Testis (tissue), 2 donors: ENCODE measurements at regions not wholly inside any gene's neighbourhood (a gene's known extent, or its start where the extent isn't known, plus 50 kb on each side); places are given as distances from the start of the nearest gene placed in this dataset.

Experiments used
- DNase-seq: peaks from one replicate; pipeline ENCODE4 v3.0.0-alpha.2; 2019
- H3K27ac ChIP-seq, 2 donors: fragments of 200-600 bp; sonication (generic); one replicate each; pipeline ENCODE4 v1.5.1; 2019
- H3K27me3 ChIP-seq: fragments of 200-600 bp; sonication (generic); one replicate; pipeline ENCODE4 v1.5.1; 2019
- H3K36me3 ChIP-seq: fragments of 200-600 bp; sonication (generic); one replicate; pipeline ENCODE4 v1.5.1; 2017; ENCODE audit warnings: low read depth; ENCODE audit errors: missing control alignments
- H3K4me1 ChIP-seq: fragments of 200-600 bp; sonication (generic); one replicate; pipeline ENCODE4 v1.5.1; 2019
- H3K4me3 ChIP-seq, 2 donors: fragments of 200-600 bp; sonication (generic); one replicate each; pipeline ENCODE4 v1.5.1; 2017 to 2019
- H3K9me3 ChIP-seq: fragments of 200-600 bp; sonication (generic); one replicate; pipeline ENCODE4 v1.5.1; 2017
- POLR2A ChIP-seq: fragments of 450-650 bp; IDR thresholded peaks from one replicate; pipeline ENCODE4 v1.6.1; 2017; ENCODE audit warnings: antibody characterized with exemption, mild to moderate bottlenecking, moderate library complexity
- WGBS, 2 donors: methylation state at CpG; one replicate each; pipeline ENCODE4 v1.1.5; 2018; 5-methylcytosine and 5-hydroxymethylcytosine counted together
- intact Hi-C: fragments of 100-400 bp; cut with DNase I; formaldehyde crosslinking; loops from one replicate; pipeline ENCODE4 v1.15.1; 2023; ENCODE audit warnings: low total_unique reads
- TF ChIP-seq, protein P1 (sequence below), 3 experiments: fragments of 450-650 bp in 2 of 3; fragments of 200-600 bp in 1 of 3; sonication (generic) in 1 of 3; IDR thresholded peaks; one replicate each; pipeline ENCODE4 v1.5.1; 2016 to 2019; ENCODE audit warnings: antibody characterized with exemption in 3 of 3, mild to moderate bottlenecking in 2 of 3, moderate library complexity in 1 of 3

DNA sequence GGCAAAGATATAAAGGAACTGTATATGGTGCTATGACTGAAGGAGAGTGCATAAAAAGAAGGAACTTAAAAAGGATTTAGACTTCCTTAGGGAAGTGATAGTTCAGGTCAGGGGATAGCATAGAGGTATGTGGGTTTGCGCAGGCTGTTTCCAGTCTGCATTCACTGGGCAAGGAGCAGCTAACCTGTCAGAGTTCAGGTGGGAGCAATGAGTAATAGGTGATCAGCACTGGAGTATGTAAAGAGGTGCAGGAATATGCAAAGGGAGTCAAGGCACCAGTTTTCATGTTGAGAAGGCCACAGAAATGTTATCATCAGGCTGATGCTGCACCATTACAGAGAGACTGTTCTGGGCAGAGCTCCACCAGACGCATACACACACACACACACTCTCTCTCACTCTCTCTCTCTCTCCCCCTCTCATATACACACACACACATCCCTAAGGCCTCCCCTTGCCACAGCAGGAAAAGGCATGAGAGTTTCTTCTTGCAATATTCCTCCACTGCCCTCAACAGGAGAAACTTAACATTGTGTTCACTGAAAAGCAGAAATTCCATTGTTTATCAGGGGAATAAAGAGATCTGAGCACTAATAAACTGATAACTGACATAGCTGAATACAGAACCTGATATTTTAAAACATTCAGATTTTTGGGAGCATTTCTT, 256.4 kb upstream of the GRID2 start:
- no peaks in the 10 kb centered on the region for H3K36me3 ChIP-seq
- 53 to 63% methylated on average over 2 of the region's 2 CpGs for WGBS, 2 donors
- no peak overlapping the region for H3K27ac ChIP-seq
- no peaks in the 10 kb centered on the region for H3K4me1 ChIP-seq
- no peak for DNase-seq
- H3K9me3 ChIP-seq = no peaks in the 10 kb centered on the region
- no peak for TF ChIP-seq POLR2A
- TF ChIP-seq, protein P1, sequence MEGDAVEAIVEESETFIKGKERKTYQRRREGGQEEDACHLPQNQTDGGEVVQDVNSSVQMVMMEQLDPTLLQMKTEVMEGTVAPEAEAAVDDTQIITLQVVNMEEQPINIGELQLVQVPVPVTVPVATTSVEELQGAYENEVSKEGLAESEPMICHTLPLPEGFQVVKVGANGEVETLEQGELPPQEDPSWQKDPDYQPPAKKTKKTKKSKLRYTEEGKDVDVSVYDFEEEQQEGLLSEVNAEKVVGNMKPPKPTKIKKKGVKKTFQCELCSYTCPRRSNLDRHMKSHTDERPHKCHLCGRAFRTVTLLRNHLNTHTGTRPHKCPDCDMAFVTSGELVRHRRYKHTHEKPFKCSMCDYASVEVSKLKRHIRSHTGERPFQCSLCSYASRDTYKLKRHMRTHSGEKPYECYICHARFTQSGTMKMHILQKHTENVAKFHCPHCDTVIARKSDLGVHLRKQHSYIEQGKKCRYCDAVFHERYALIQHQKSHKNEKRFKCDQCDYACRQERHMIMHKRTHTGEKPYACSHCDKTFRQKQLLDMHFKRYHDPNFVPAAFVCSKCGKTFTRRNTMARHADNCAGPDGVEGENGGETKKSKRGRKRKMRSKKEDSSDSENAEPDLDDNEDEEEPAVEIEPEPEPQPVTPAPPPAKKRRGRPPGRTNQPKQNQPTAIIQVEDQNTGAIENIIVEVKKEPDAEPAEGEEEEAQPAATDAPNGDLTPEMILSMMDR (IDR thresholded peaks at IDR 0.05) = no peak
- no peak overlapping the region for H3K4me3 ChIP-seq
- no peaks in the 10 kb centered on the region for H3K27me3 ChIP-seq
- intact Hi-C loops = no loop called here

DNA sequence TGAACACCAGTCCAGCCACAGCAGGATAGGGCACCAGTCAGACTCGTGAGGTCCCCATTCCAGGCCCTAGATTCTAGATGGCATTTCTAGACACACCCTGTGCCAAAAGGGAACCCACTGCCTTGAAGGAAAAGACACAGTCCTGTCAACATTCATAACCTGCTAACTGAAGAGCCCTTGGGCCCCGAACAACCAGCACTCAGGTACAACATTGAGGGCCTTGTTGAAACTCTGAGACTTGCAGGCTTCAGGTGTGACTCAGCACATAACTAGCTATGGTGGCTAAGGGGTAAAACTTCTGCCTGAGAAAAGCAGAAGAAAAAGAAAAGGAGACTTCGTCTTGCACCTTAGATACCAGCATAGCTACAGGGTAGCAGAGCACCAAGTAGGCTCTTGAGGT, 252.9 kb upstream of the GRID2 start:
- Histone ChIP-seq H3K4me1 (no peaks in the 10 kb centered on the region), H3K4me3 (no peak overlapping the region), H3K27ac (no peak overlapping the region), H3K27me3 (no peaks in the 10 kb centered on the region), H3K36me3 (no peaks in the 10 kb centered on the region), H3K9me3 (peaks cover 2% of the 10 kb centered on the region)
- no peak for DNase-seq
- 90 to 95% methylated on average over 3 of the region's 3 CpGs for WGBS, 2 donors
- intact Hi-C loops = no loop called here
- TF ChIP-seq, protein P1 (IDR thresholded peaks at IDR 0.05) = no peak
- no peak for TF ChIP-seq POLR2A

DNA sequence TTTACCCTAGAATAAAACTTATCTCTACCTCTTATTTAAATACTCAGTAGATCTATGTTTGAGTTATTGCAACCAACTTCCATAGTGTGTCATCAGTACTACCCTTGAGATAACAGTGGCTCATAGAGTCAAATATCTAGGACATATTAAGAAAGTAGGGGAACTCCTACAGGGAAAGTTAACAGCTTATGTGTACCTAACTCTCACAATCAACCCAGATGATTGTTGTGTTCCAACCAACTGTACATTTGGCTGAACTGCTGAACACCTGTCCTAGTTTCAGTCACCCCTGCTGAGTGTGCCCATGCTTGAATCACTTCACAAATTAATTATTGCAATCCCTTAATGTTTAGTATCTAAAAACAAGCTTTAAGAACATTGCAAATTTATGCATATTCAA, 244.2 kb upstream of the GRID2 start:
- Histone ChIP-seq H3K27me3 (no peaks in the 10 kb centered on the region), H3K36me3 (no peaks in the 10 kb centered on the region), H3K4me3 (no peak overlapping the region), H3K4me1 (no peaks in the 10 kb centered on the region), H3K9me3 (no peaks in the 10 kb centered on the region), H3K27ac (no peak overlapping the region)
- TF ChIP-seq, protein P1 (IDR thresholded peaks at IDR 0.05) = no peak
- no peak for TF ChIP-seq POLR2A
- intact Hi-C loops = no loop called here
- DNase-seq = no peak

DNA sequence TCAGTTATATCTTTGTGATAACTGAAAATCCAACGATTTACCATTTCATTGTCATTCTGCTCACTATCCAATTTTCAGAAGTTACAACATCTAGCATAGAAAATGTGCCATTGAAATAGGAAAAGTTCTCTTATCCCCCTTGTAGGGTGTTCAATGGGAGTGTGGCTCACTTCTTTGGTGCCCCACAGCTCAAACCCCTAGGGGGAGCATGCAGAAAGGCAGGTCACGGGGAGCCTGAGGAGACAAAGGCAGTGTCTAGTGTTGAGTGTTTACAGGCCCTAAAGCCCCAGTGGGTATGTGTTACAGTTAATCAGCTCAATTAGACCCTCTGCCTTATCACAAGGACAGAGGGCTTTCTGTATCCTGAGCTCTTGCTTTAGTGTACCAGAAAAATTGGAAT, 243.4 kb upstream of the GRID2 start:
- Histone ChIP-seq H3K27me3 (no peaks in the 10 kb centered on the region), H3K9me3 (no peaks in the 10 kb centered on the region), H3K27ac (no peak overlapping the region), H3K36me3 (no peaks in the 10 kb centered on the region), H3K4me3 (no peak overlapping the region), H3K4me1 (no peaks in the 10 kb centered on the region)
- no peak for TF ChIP-seq POLR2A
- TF ChIP-seq, protein P1 (IDR thresholded peaks at IDR 0.05) = no peak
- WGBS, 2 donors = 86 to 94% methylated on average over 2 of the region's 2 CpGs
- DNase-seq = no peak
- intact Hi-C loops = no loop called here

DNA sequence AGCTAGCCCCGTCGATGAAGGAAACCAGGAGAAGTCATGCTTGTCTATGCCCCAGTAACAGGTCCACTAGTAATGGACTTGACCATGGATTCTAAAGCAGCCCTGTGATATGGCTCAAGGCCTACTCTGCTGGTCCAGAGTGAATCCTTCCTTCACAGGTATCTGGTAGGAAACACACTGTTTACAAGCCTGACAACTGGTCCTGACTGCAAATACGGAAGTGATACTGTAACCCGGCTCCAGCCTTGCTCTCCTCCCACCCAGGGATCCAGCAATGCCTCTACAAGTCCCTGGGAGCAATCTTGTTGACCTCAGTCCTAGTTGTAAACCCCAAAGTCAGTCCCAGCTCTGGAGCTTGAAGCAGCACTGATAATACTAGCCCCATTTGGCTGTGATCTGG, 239.2 kb upstream of the GRID2 start:
- intact Hi-C loops = no loop called here
- no peaks in the 10 kb centered on the region for H3K27me3 ChIP-seq
- no peaks in the 10 kb centered on the region for H3K4me1 ChIP-seq
- TF ChIP-seq, protein P1 (IDR thresholded peaks at IDR 0.05) = no peak
- TF ChIP-seq POLR2A = no peak
- 82 to 83% methylated on average over 4 of the region's 4 CpGs for WGBS, 2 donors
- DNase-seq = no peak
- H3K4me3 ChIP-seq = no peak overlapping the region
- H3K36me3 ChIP-seq = no peaks in the 10 kb centered on the region
- H3K9me3 ChIP-seq = no peaks in the 10 kb centered on the region
- no peak overlapping the region for H3K27ac ChIP-seq
